SK-MEL-5 (cell line): ENCODE measurements at regions not wholly inside any gene's neighbourhood (a gene's known extent, or its start where the extent isn't known, plus 50 kb on each side); places are given as distances from the start of the nearest gene placed in this dataset.
"Not testable (repeated sequence)": the region's sequence is repeated elsewhere in the genome, so short reads cannot be mapped to it uniquely, and the experiment has no call there.

Experiments used
- DNase-seq: peaks from one replicate; pipeline ENCODE4 v3.0.0-alpha.2; 2016; ENCODE audit warnings: low read depth, low spot score
- in situ Hi-C: cut with HindIII; loops from 2 replicates; pipeline ENCODE4 v1.10.0; 2016; ENCODE audit warnings: low sequenced_read_pairs, high pct_unique_total_duplicates, low pct_unique_long_range_greater_than_20kb

- no peak for DNase-seq
- in situ Hi-C loops, result no loop called here
These were observed 339.5 kb downstream of the AEBP2 start for GRCh38 chr12:19778797-19779196.

- peak; percentile 16 for DNase-seq
- in situ Hi-C loops, result no loop called here
These were observed 340.2 kb downstream of the AEBP2 start for GRCh38 chr12:19779395-19780056.

GRCh38 chr12:19780460-19780859 lies 341.2 kb downstream of the AEBP2 start:
- in situ Hi-C loops, result no loop called here
- DNase-seq, result no peak

GRCh38 chr12:19783547-19784444 lies 344.5 kb downstream of the AEBP2 start:
- in situ Hi-C loops, result no loop called here
- DNase-seq, result no peak

GRCh38 chr12:19792028-19792427 lies 352.7 kb downstream of the AEBP2 start:
- DNase-seq, result no peak
- in situ Hi-C loops, result no loop called here

- DNase-seq, result peak; percentile 21
- in situ Hi-C loops, result no loop called here
These were observed 354.8 kb downstream of the AEBP2 start for GRCh38 chr12:19794116-19794515.

GRCh38 chr12:19799216-19799615 lies 359.9 kb downstream of the AEBP2 start:
- DNase-seq, result peak; percentile 96
- in situ Hi-C loops, result no loop called here

GRCh38 chr12:19799895-19800602 lies 360.8 kb downstream of the AEBP2 start:
- in situ Hi-C loops, result no loop called here
- DNase-seq, result peak; percentile 38

- DNase-seq, result no peak
- in situ Hi-C loops, result no loop called here
These were observed 361.6 kb downstream of the AEBP2 start for GRCh38 chr12:19800884-19801283.

- DNase-seq, result no peak
These were observed 362.6 kb downstream of the AEBP2 start for GRCh38 chr12:19801941-19802340.

GRCh38 chr12:19802915-19803314 lies 363.6 kb downstream of the AEBP2 start:
- no peak for DNase-seq
- in situ Hi-C loops, result no loop called here

More at GRCh38 chr12:19801941-19802340, 362.6 kb downstream of the AEBP2 start:
- in situ Hi-C loops, result no loop called here

- no peak for DNase-seq
- in situ Hi-C loops, result no loop called here
These were observed 365.4 kb downstream of the AEBP2 start for GRCh38 chr12:19804737-19805136.

GRCh38 chr12:19808371-19808770 lies 369.1 kb downstream of the AEBP2 start:
- no peak for DNase-seq

GRCh38 chr12:19810213-19810612 lies 370.9 kb downstream of the AEBP2 start:
- DNase-seq, result no peak
- in situ Hi-C loops, result no loop called here

More at GRCh38 chr12:19808371-19808770, 369.1 kb downstream of the AEBP2 start:
- in situ Hi-C loops, result no loop called here

GRCh38 chr12:19811922-19812321 lies 372.6 kb downstream of the AEBP2 start:
- no peak for DNase-seq
- in situ Hi-C loops, result no loop called here

GRCh38 chr12:19819231-19819630 lies 379.9 kb downstream of the AEBP2 start:
- DNase-seq, result no peak
- in situ Hi-C loops, result no loop called here

GRCh38 chr12:19822476-19822875 lies 383.2 kb downstream of the AEBP2 start:
- DNase-seq, result no peak
- in situ Hi-C loops, result no loop called here

- in situ Hi-C loops, result not testable (repeated sequence)
These were observed 384.0 kb downstream of the AEBP2 start for GRCh38 chr12:19823326-19823725.

More at GRCh38 chr12:19823326-19823725, 384.0 kb downstream of the AEBP2 start:
- DNase-seq, result not testable (repeated sequence)
